PC-9 (cell line): ENCODE measurements at regions not wholly inside any gene's neighbourhood (a gene's known extent, or its start where the extent isn't known, plus 50 kb on each side); places are given as distances from the start of the nearest gene placed in this dataset.

Experiments used
- BruUV-seq: library from RNA; stranded (reverse); fragments of 400-500 nt; replicated peaks from 2 replicates; lab custom pipeline; 2021; lab: Mats Ljungman, UMichigan
- CTCF ChIA-PET: fragments of 300-600 bp; sonication (Branson Sonifier 250); formaldehyde crosslinking; loops from one replicate; lab custom pipeline; 2022; ENCODE audit warnings: antibody characterized with exemption; lab: Charles Lee
- POLR2A ChIA-PET: fragments of 300-600 bp; sonication (Branson Sonifier 250); formaldehyde crosslinking; loops from one replicate; lab custom pipeline; 2022; ENCODE audit warnings: antibody characterized with exemption; ENCODE audit not compliant: unreplicated experiment; lab: Charles Lee
- DNase-seq, 2 experiments: peaks; one replicate each; pipeline versions ENCODE4 v3.0.0 to v3.0.0-alpha.2; 2015 to 2022; ENCODE audit warnings: mixed read lengths in 1 of 2
- H2AFZ ChIP-seq: fragments of 200-600 bp; sonication (generic); 2 replicates; pipeline ENCODE4 v1.8.1; 2017; ENCODE audit warnings: antibody characterized with exemption
- H3F3A ChIP-seq: fragments of 200-600 bp; sonication (generic); 2 replicates; pipeline ENCODE4 v1.8.1; 2017; ENCODE audit warnings: antibody characterized with exemption, mild to moderate bottlenecking, low read depth; ENCODE audit not compliant: insufficient read depth
- H3K27ac ChIP-seq: fragments of 200-600 bp; sonication (generic); 2 replicates; pipeline ENCODE4 v1.6.1; 2016; ENCODE audit warnings: mixed run types
- H3K27me3 ChIP-seq: fragments of 200-600 bp; sonication (generic); 2 replicates; pipeline ENCODE4 v1.6.1; 2016; ENCODE audit warnings: low read depth, mixed run types; ENCODE audit not compliant: insufficient read depth
- H3K36me3 ChIP-seq: fragments of 200-600 bp; sonication (generic); 2 replicates; pipeline ENCODE4 v1.6.1; 2016; ENCODE audit warnings: low read depth, mixed run types
- H3K4me1 ChIP-seq: fragments of 200-600 bp; sonication (generic); replicated peaks from 2 replicates; pipeline ENCODE4 v1.6.1; 2016; ENCODE audit warnings: mixed run types; ENCODE audit not compliant: insufficient read depth
- H3K4me2 ChIP-seq: fragments of 200-600 bp; sonication (generic); 2 replicates; pipeline ENCODE4 v1.6.1; 2017; ENCODE audit warnings: mixed run types
- H3K4me3 ChIP-seq: fragments of 200-600 bp; sonication (generic); 2 replicates; pipeline ENCODE4 v1.6.1; 2016; ENCODE audit warnings: mixed run types
- H3K79me2 ChIP-seq: fragments of 200-600 bp; sonication (generic); 2 replicates; pipeline ENCODE4 v1.6.1; 2017; ENCODE audit warnings: low read depth, mixed run types
- H3K9me2 ChIP-seq: fragments of 200-600 bp; sonication (generic); 2 replicates; pipeline ENCODE4 v1.8.1; 2017; ENCODE audit warnings: mild to moderate bottlenecking; ENCODE audit not compliant: insufficient read depth
- H3K9me3 ChIP-seq: fragments of 200-600 bp; sonication (generic); 2 replicates; pipeline ENCODE4 v1.8.1; 2016; ENCODE audit warnings: low read depth; ENCODE audit not compliant: insufficient read depth
- H4K20me1 ChIP-seq: fragments of 200-600 bp; sonication (generic); 2 replicates; pipeline ENCODE4 v1.8.1; 2017; ENCODE audit not compliant: insufficient read depth
- EZH2 ChIP-seq: fragments of 200-600 bp; sonication (generic); IDR thresholded peaks from 2 replicates; pipeline ENCODE4 v1.8.0; 2017; ENCODE audit warnings: antibody characterized with exemption, low read depth
- intact Hi-C: fragments of 100-400 bp; cut with micrococcal nuclease; formaldehyde crosslinking; loops from one replicate; pipeline ENCODE4 v1.10.0; 2022; ENCODE audit not compliant: unreplicated experiment
- TF ChIP-seq, protein P1 (sequence below): fragments of 200-600 bp; sonication (generic); conservative IDR thresholded peaks from 2 replicates; pipeline ENCODE4 v1.6.1; 2017; ENCODE audit warnings: mixed run types, antibody characterized with exemption, mild to moderate bottlenecking, moderate library complexity

DNA sequence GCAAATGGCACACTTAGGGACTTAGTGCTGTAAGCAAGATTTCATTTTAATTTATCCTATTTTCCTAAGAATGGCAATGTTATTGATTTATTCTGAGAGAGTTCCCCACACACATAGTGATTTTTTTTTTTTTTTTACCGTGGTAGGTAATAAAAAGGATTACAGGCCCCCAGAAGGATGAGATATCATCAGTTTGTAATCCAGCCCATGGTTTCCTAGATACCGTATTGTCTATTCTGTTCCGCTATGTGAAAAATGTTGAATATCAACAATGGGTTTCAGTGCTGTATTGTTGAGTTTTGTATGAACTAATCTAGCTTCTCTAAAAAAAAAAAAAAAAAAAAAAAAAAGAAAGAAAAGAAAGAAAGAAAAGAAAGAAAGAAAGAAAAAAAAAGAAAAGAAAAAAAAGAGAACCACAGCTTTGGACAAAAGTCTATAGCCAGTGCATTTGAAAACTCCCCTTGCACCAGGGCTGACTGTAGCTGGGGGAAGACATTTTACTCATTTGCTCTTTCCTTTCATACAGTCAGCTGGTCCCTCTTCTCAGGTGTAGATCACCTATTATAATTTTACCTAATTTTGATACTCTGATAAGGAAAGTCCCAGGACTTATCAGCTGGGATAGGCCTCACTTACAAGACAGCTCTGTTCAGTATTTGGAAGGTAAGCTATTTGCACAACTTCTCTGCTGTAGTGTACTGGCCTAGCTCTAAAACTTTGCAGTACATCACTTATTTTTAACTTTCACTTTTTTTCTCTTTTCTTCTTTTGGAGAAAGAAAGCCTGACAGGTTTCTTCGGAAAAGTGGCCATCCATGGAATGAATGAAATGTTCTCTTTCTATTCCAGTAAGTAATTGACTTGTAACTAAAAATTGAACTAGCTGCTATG lies 101.4 kb upstream of the SOX2 start:
- Histone ChIP-seq H3K36me3 (no peaks in the 10 kb centered on the region), H3K4me3 (no peak overlapping the region), H3K27ac (no peak overlapping the region), H3F3A (no peaks in the 10 kb centered on the region), H2AFZ (no peak overlapping the region), H3K9me2 (no peaks in the 10 kb centered on the region), H3K4me1 (no peaks in the 10 kb centered on the region), H3K79me2 (no peaks in the 10 kb centered on the region), H3K9me3 (no peaks in the 10 kb centered on the region), H3K27me3 (no peaks in the 10 kb centered on the region), H3K4me2 (no peak overlapping the region), H4K20me1 (no peaks in the 10 kb centered on the region)
- intact Hi-C loops = no loop called here
- ChIA-PET CTCF (no interaction called here), POLR2A (interaction anchor here (0.6 kb wide), 1 partner anchor 18 kb away, joined by 4 read pairs; no protein-coding TSS in a partner anchor)
- DNase-seq = no peak
- no peak for TF ChIP-seq EZH2
- TF ChIP-seq, protein P1, sequence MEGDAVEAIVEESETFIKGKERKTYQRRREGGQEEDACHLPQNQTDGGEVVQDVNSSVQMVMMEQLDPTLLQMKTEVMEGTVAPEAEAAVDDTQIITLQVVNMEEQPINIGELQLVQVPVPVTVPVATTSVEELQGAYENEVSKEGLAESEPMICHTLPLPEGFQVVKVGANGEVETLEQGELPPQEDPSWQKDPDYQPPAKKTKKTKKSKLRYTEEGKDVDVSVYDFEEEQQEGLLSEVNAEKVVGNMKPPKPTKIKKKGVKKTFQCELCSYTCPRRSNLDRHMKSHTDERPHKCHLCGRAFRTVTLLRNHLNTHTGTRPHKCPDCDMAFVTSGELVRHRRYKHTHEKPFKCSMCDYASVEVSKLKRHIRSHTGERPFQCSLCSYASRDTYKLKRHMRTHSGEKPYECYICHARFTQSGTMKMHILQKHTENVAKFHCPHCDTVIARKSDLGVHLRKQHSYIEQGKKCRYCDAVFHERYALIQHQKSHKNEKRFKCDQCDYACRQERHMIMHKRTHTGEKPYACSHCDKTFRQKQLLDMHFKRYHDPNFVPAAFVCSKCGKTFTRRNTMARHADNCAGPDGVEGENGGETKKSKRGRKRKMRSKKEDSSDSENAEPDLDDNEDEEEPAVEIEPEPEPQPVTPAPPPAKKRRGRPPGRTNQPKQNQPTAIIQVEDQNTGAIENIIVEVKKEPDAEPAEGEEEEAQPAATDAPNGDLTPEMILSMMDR = no peak
- BruUV-seq = no TSS peak

DNA sequence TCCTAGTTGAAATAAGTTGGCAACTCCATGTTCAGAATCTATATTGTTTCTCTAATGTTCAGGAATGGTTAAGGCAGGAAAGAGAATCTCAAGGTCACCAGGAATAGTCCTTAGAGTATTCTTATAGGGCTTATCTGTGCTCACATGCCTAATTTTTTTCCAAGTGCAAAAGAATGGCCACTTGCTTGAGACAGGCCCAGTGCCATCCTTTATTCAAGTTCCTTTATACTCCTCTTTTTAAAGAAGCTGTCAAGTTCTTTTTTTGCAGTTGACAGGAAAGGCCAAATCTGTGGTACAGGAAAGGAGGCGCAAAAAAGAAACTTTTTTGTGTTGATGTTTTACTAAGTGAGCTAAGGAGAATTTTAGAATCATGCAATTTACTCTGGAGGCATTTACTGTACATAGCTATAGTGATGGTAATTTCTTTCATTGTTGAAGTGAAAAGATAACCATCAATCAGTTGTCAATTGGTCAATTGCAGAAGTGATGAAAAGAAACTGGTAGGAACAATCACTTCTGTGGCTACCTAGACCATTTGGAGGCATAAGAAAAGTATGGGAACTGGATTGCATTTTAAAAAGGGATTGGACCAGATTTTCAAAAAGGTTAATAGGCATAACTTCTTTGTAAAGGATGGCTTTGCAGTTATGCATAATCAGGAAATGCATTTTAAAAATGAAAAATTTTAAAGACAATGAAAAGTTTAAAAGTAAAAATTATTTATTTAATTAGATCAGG lies 102.5 kb upstream of the SOX2 start:
- CTCF ChIA-PET = interaction anchor here (0.6 kb wide), 1 partner anchor 92 kb away, joined by 4 read pairs; no protein-coding TSS in a partner anchor

DNA sequence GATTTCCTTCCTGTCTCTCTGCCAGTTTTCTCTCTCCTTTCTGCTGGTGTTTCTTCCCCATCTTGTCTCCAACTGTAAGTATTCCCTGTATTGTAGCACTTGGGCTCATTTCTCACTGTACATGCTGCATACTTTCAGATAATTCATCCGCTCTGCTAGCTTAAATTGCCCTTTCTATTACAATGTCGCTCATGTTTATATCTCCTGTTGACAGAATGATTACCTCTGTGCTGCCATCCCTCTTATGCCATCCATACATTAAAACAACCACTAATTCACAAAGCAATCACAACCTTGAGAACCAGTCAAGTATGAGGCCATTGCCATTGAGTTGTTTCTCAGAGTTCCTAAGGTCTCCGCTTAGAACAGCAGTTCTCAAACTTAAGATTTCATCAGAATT lies 107.5 kb upstream of the SOX2 start:
- H3K27ac ChIP-seq = no peak overlapping the region
- H3K36me3 ChIP-seq = no peaks in the 10 kb centered on the region
- no peak for DNase-seq
- no peaks in the 10 kb centered on the region for H3K9me2 ChIP-seq
- H3K9me3 ChIP-seq = no peaks in the 10 kb centered on the region
- intact Hi-C loops = no loop called here
- peak overlapping the region; percentile 19; the same call in 1 of the 2 replicates for H2AFZ ChIP-seq
- H3K4me2 ChIP-seq = no peak overlapping the region
- H4K20me1 ChIP-seq = no peaks in the 10 kb centered on the region
- no peak for TF ChIP-seq EZH2
- TF ChIP-seq, protein P1 = no peak
- BruUV-seq = no TSS peak
- POLR2A ChIA-PET = no interaction called here
- H3K4me1 ChIP-seq = no peaks in the 10 kb centered on the region
- no peaks in the 10 kb centered on the region for H3F3A ChIP-seq
- H3K79me2 ChIP-seq = no peaks in the 10 kb centered on the region
- H3K4me3 ChIP-seq = no peak overlapping the region
- CTCF ChIA-PET = no interaction called here
- no peaks in the 10 kb centered on the region for H3K27me3 ChIP-seq

More for the DNA sequence above, 102.5 kb upstream of the SOX2 start:
- POLR2A ChIA-PET = no interaction called here
- Histone ChIP-seq H2AFZ (no peak overlapping the region), H3K4me2 (no peak overlapping the region), H4K20me1 (no peaks in the 10 kb centered on the region), H3F3A (no peaks in the 10 kb centered on the region), H3K4me1 (no peaks in the 10 kb centered on the region), H3K79me2 (no peaks in the 10 kb centered on the region), H3K9me2 (no peaks in the 10 kb centered on the region), H3K27ac (no peak overlapping the region), H3K9me3 (no peaks in the 10 kb centered on the region), H3K27me3 (no peaks in the 10 kb centered on the region), H3K4me3 (no peak overlapping the region), H3K36me3 (no peaks in the 10 kb centered on the region)
- TF ChIP-seq, protein P1 = no peak
- TF ChIP-seq EZH2 = no peak
- intact Hi-C loops = no loop called here
- no TSS peak for BruUV-seq
- no peak for DNase-seq
